Heart left ventricle (tissue), 16 donors: ENCODE measurements at regions not wholly inside any gene's neighbourhood (a gene's known extent, or its start where the extent isn't known, plus 50 kb on each side); places are given as distances from the start of the nearest gene placed in this dataset.

Experiments used
- ATAC-seq, 4 donors: fragments of 200-7000 bp; cut with Tn5 transposase; one replicate each; pipeline ENCODE4 v1.9.1; 2020 to 2022; ENCODE audit warnings: moderate library complexity in 4 of 4, mild to moderate bottlenecking in 3 of 4, moderate number of reproducible peaks in 1 of 4
- DNase-seq, 5 donors: peaks; one replicate each; pipeline ENCODE4 v3.0.0-alpha.2; 2020
- H3K27ac ChIP-seq, 12 donors: fragments of 200-600 bp; sonication (generic) in 4 of 12; one replicate each; pipeline versions ENCODE4 v1.5.0 to v1.8.0; 2016 to 2022; ENCODE audit warnings: mild to moderate bottlenecking in 2 of 12
- H3K27me3 ChIP-seq, 9 donors: fragments of 200-600 bp; sonication (generic) in 2 of 9; one replicate each; pipeline versions ENCODE4 v1.5.1 to v1.8.0; 2016 to 2022; ENCODE audit warnings: mild to moderate bottlenecking in 3 of 9
- H3K36me3 ChIP-seq, 9 donors: fragments of 200-600 bp; sonication (generic) in 2 of 9; one replicate each; pipeline versions ENCODE4 v1.5.0 to v1.8.0; 2018 to 2022; ENCODE audit warnings: mild to moderate bottlenecking in 2 of 9
- H3K4me1 ChIP-seq, 12 donors: fragments of 200-600 bp; sonication (generic) in 4 of 12; one replicate each; pipeline versions ENCODE4 v1.5.0 to v1.8.0; 2016 to 2022; ENCODE audit warnings: mild to moderate bottlenecking in 3 of 12
- H3K4me3 ChIP-seq, 12 donors: fragments of 200-600 bp; sonication (generic) in 4 of 12; one replicate each; pipeline versions ENCODE4 v1.5.0 to v1.8.0; 2017 to 2022; ENCODE audit warnings: mild to moderate bottlenecking in 9 of 12, moderate library complexity in 4 of 12
- H3K9me3 ChIP-seq, 12 donors: fragments of 200-600 bp; sonication (generic) in 4 of 12; one replicate each; pipeline versions ENCODE4 v1.5.0 to v1.8.0; 2016 to 2022; ENCODE audit warnings: mild to moderate bottlenecking in 1 of 12
- CTCF ChIP-seq, 12 donors: fragments of 200-600 bp; sonication (generic) in 4 of 12; IDR thresholded peaks; one replicate each; pipeline versions ENCODE4 v1.5.0 to v1.8.0; 2018 to 2022; ENCODE audit warnings: antibody characterized with exemption in 12 of 12, mild to moderate bottlenecking in 5 of 12
- POLR2A ChIP-seq, 2 donors: fragments of 450-650 bp; IDR thresholded peaks; one replicate each; pipeline ENCODE4 v1.6.1; 2017; ENCODE audit warnings: antibody characterized with exemption in 2 of 2, mild to moderate bottlenecking in 2 of 2, moderate library complexity in 2 of 2
- WGBS, 4 donors: extraction: QIAGEN DNeasy Blood & Tissue Kit in 2 of 4; methylation state at CpG; one replicate each; pipeline versions ENCODE4 v1.1.5 to v1.1.7; 2013 to 2018; 5-methylcytosine and 5-hydroxymethylcytosine counted together
- intact Hi-C, 10 donors: fragments of 100-400 bp; cut with DNase I; formaldehyde crosslinking; loops; one replicate each; pipeline versions ENCODE4 v1.11.1 to v1.14.2; 2022
- donor health status: ischemic (EF 13 %, LVEDD 7.1; RV severe dilation, severe dysfunction).
- donor health status: healthy with polysubstance abuse.
- donor health status: DM: no; HTN: yes; CAD: no.
- donor health status: DM: no; HTN: no; CAD: no.
- donor health status: ischemic (EF 25% LVEDD 6.9; RV normal size, moderate dysfunction).
- donor health status: ischemic (EF 25% LVEDD 5.7; RV mildly dilated, moderate dysfunction).
- donor health status: healthy.
- donor health status: DM: yes; HTN: yes; CAD: no.
- donor health status: ischemic (EF 35%, LVEDD 5.7; RV mildly dilated, moderate dysfunction).
- donor health status: nonischemic (EF 11% LVEDD 7.7; RV severe dilation, severe dysfunction).
- donor health status: DM: yes; HTN: yes; CAD: no.
- donor health status: PGD.
- donor health status: ischemic (EF 29% LVEDD 5.4; RV normal size, mild dysfunction).
- donor health status: nonischemic (EF 23%, LVEDD 6.1; RV moderate dilation, normal function).

- no peak overlapping the region for H3K4me3 ChIP-seq
- DNase-seq (no peak), ATAC-seq (no peak)
- no peaks in the 10 kb centered on the region for H3K9me3 ChIP-seq
- TF ChIP-seq POLR2A (IDR thresholded peaks at IDR 0.05), result no peak
- TF ChIP-seq CTCF (IDR thresholded peaks at IDR 0.05), result no peak
- H3K27ac ChIP-seq, result no peak overlapping the region
- intact Hi-C loops, result no loop called here
- H3K36me3 ChIP-seq, result no peaks in the 10 kb centered on the region
- peaks cover 0 to 18% (median 0%) of the 10 kb centered on the region in 9 donors for H3K27me3 ChIP-seq
- H3K4me1 ChIP-seq, result peaks cover 0 to 3% (median 0%) of the 10 kb centered on the region in 12 donors
- 33 to 45% (median 40%) methylated on average over 3 of the region's 3 CpGs for WGBS, 4 donors
These were observed 341.9 kb downstream of the DIRAS2 start for GRCh38 chr9:90300611-90301276.

- peak; percentile 49 to 89 (median 69) for ATAC-seq
- DNase-seq, result peak in 3 of 5 donors; percentile 40 to 59 (median 46)
- peaks cover 0 to 18% (median 0%) of the 10 kb centered on the region in 9 donors for H3K27me3 ChIP-seq
- peaks cover 0 to 3% (median 0%) of the 10 kb centered on the region in 12 donors for H3K4me1 ChIP-seq
- TF ChIP-seq POLR2A (IDR thresholded peaks at IDR 0.05), result no peak
- TF ChIP-seq CTCF (IDR thresholded peaks at IDR 0.05), result no peak
- no peaks in the 10 kb centered on the region for H3K36me3 ChIP-seq
- no peaks in the 10 kb centered on the region for H3K9me3 ChIP-seq
- no peak overlapping the region for H3K4me3 ChIP-seq
- no peak overlapping the region for H3K27ac ChIP-seq
- intact Hi-C loops, result no loop called here
- 27 to 39% (median 31%) methylated on average over 8 of the region's 8 CpGs for WGBS, 4 donors
These were observed 341.4 kb downstream of the DIRAS2 start for GRCh38 chr9:90301277-90301653.

GRCh38 chr9:90303655-90304054 is 339.0 kb downstream of the DIRAS2 start:
- intact Hi-C loops, result no loop called here

GRCh38 chr9:90306158-90306557 is 336.5 kb downstream of the DIRAS2 start:
- Histone ChIP-seq H3K4me1 (no peaks in the 10 kb centered on the region), H3K27ac (no peak overlapping the region), H3K9me3 (no peaks in the 10 kb centered on the region), H3K4me3 (no peak overlapping the region), H3K36me3 (no peaks in the 10 kb centered on the region), H3K27me3 (peaks cover 0 to 12% (median 0%) of the 10 kb centered on the region in 9 donors)
- ATAC-seq (no peak), DNase-seq (no peak)
- intact Hi-C loops, result no loop called here
- TF ChIP-seq POLR2A (IDR thresholded peaks at IDR 0.05), result no peak
- WGBS, 4 donors, result 87 to 91% (median 89%) methylated on average over 11 of the region's 11 CpGs

More at GRCh38 chr9:90303655-90304054, 339.0 kb downstream of the DIRAS2 start:
- Histone ChIP-seq H3K4me3 (no peak overlapping the region), H3K36me3 (no peaks in the 10 kb centered on the region), H3K9me3 (no peaks in the 10 kb centered on the region), H3K27ac (no peak overlapping the region), H3K4me1 (peaks cover 0 to 3% (median 0%) of the 10 kb centered on the region in 12 donors), H3K27me3 (peaks cover 0 to 12% (median 0%) of the 10 kb centered on the region in 9 donors)
- DNase-seq (no peak), ATAC-seq (no peak)
- WGBS, 4 donors, result 73 to 79% (median 76%) methylated on average over 4 of the region's 4 CpGs
- TF ChIP-seq CTCF (IDR thresholded peaks at IDR 0.05) (no peak), POLR2A (IDR thresholded peaks at IDR 0.05) (no peak)
